RPMI8226 (cell line): ENCODE measurements at regions not wholly inside any gene's neighbourhood (a gene's known extent, or its start where the extent isn't known, plus 50 kb on each side); places are given as distances from the start of the nearest gene placed in this dataset.
"Not testable (repeated sequence)": the region's sequence is repeated elsewhere in the genome, so short reads cannot be mapped to it uniquely, and the experiment has no call there.

ENCODE experiments used
- DNase-seq: peaks from one replicate; pipeline ENCODE4 v3.0.0-alpha.2; 2015

GRCh38 chr1:219560856-219561255, 52.0 kb downstream of the ZC3H11B start:
- no peak for DNase-seq

GRCh38 chr1:219559899-219560298, 53.0 kb downstream of the ZC3H11B start:
- DNase-seq, result no peak

- DNase-seq, result no peak
Measured at GRCh38 chr1:219555806-219556205, 57.1 kb downstream of the ZC3H11B start.

GRCh38 chr1:219555031-219555692, 57.7 kb downstream of the ZC3H11B start:
- no peak for DNase-seq

GRCh38 chr1:219553934-219554502, 58.9 kb downstream of the ZC3H11B start:
- DNase-seq, result no peak

GRCh38 chr1:219550201-219550600, 62.7 kb downstream of the ZC3H11B start:
- DNase-seq, result no peak

GRCh38 chr1:219549215-219549614, 63.7 kb downstream of the ZC3H11B start:
- no peak for DNase-seq

- no peak for DNase-seq
Measured at GRCh38 chr1:219548386-219548785, 64.5 kb downstream of the ZC3H11B start.

GRCh38 chr1:219545756-219546155, 67.1 kb downstream of the ZC3H11B start:
- DNase-seq, result not testable (repeated sequence)

GRCh38 chr1:219544163-219544846, 68.6 kb downstream of the ZC3H11B start:
- no peak for DNase-seq

- DNase-seq, result no peak
Measured at GRCh38 chr1:219542828-219543518, 69.9 kb downstream of the ZC3H11B start.

GRCh38 chr1:219541946-219542345, 71.0 kb downstream of the ZC3H11B start:
- no peak for DNase-seq

- DNase-seq, result no peak
Measured at GRCh38 chr1:219539645-219540254, 73.2 kb downstream of the ZC3H11B start.

GRCh38 chr1:219538886-219539285, 74.0 kb downstream of the ZC3H11B start:
- no peak for DNase-seq

GRCh38 chr1:219537223-219537631, 75.7 kb downstream of the ZC3H11B start:
- DNase-seq, result no peak

GRCh38 chr1:219536038-219536437, 76.9 kb downstream of the ZC3H11B start:
- no peak for DNase-seq

GRCh38 chr1:219534991-219535390, 77.9 kb downstream of the ZC3H11B start:
- no peak for DNase-seq

GRCh38 chr1:219533280-219533679, 79.6 kb downstream of the ZC3H11B start:
- no peak for DNase-seq

- no peak for DNase-seq
Measured at GRCh38 chr1:219529116-219529515, 83.8 kb downstream of the ZC3H11B start.

GRCh38 chr1:219528633-219529032, 84.3 kb downstream of the ZC3H11B start:
- no peak for DNase-seq

GRCh38 chr1:219527994-219528393, 84.9 kb downstream of the ZC3H11B start:
- DNase-seq, result no peak

- no peak for DNase-seq
Measured at GRCh38 chr1:219526074-219526473, 86.8 kb downstream of the ZC3H11B start.

- DNase-seq, result no peak
Measured at GRCh38 chr1:219523411-219523810, 89.5 kb downstream of the ZC3H11B start.
